GM18498 (cell line): ENCODE measurements at regions not wholly inside any gene's neighbourhood (a gene's known extent, or its start where the extent isn't known, plus 50 kb on each side); places are given as distances from the start of the nearest gene placed in this dataset.

Experiments used
- ATAC-seq: cut with Tn5 transposase; IDR thresholded peaks from one replicate; pipeline ENCODE4 v1.9.1; 2021; ENCODE audit warnings: mild to moderate bottlenecking, moderate library complexity; ENCODE audit not compliant: unreplicated experiment

DNA sequence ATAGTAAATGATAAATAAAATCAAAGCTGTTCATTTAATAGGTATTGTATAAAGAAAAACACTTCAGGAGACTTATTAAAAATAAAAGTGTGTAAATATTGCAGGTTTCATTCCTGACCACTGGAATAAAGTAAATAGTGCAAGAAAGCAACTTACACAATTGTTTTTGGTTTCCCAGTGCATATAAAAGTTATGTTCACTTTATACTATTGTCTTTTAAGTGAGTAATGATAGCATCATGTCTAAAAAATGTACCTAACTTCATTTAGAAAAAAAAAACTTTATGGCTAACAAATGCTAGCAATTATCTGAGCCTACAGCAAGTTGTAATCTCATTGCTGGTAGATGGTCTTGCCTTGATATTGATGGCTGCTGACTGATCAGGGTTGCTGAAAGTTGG lies 726.6 kb upstream of the POU3F2 start:
- no peak for ATAC-seq

DNA sequence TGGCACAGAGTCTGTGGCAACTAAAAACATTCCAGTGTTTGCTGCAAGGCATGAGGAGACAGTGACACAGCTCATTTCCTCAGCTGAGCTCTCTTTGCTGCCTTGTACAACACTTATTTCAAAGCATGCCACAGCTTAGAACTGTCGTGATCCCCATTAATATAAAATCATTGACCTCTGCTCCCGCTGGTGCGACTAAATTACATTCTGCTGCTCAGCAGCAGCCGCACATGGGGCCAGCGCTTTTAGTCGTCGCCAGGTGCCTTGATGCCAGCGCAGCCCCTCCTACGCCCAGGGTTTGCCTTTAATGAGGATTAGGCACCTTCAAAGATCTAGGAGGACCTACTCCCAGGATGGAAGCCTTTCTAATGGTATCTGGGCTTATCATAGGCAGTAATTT lies 717.9 kb upstream of the POU3F2 start:
- no peak for ATAC-seq

DNA sequence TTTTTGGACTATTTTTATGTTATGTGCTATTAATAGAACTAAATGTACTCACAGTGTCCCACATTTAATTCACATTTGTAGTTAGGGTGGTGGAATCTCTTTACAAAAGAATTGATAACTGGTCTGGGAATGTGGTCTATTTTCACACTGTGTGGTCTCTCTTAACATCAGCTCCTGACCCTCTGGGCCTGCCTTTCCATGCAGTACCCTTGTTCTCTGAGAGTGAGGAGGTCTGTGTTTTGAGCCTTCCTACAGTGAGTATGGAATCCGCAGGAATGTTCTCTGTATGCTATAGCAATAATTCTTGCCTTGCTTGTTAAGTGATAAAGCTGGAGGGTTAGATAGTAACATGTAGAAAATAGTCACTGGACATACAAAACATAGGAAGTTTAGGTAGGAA lies 717.3 kb upstream of the POU3F2 start:
- ATAC-seq, result no peak

DNA sequence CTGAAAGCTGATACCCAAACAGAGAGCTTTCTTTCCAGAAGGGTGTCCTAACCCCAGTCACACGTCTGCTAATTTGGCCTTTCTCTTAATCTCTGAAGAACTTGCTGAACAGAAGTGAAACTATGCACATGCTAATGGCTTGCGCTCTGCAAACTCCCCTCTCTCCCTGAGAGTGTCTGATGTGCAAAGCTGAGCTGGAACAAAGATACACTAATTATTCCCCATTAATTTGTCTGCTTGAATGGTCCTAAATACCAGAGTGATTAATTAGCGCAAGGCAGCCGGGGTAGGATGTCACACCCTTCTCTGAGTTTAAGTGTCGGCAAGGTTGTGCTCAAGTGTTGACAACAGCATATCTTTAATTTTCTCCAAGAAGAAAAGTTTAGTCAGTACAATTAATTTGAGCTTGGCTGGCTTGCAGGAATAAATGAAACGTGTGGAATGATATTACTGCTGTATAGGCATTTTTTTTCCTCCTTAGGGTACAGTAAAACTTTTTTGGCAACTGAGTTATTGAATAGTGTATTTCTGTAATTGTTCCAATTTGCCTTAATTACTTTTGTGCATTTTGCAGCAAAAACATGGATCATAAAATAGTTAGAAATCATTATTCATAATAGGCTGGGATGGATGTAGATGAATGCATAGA lies 715.9 kb upstream of the POU3F2 start:
- no peak for ATAC-seq

DNA sequence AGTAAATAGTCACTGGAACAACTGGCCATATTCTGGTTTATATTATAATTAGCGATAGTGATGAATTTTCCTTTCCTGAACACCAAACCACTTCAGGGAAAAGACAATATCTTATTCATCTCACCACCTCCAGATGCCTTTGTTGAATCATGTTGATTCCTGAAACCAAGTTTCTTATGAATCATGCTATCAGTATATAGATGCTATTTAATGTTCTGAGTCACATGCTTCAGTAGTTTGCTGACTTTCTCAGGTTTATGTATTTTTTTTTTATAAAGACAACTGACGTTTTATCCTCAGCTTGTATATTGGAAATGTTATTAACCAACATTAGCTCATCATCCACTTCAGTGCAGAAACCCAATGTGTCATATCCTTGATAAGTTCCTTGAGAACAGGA lies 710.2 kb upstream of the POU3F2 start:
- no peak for ATAC-seq

DNA sequence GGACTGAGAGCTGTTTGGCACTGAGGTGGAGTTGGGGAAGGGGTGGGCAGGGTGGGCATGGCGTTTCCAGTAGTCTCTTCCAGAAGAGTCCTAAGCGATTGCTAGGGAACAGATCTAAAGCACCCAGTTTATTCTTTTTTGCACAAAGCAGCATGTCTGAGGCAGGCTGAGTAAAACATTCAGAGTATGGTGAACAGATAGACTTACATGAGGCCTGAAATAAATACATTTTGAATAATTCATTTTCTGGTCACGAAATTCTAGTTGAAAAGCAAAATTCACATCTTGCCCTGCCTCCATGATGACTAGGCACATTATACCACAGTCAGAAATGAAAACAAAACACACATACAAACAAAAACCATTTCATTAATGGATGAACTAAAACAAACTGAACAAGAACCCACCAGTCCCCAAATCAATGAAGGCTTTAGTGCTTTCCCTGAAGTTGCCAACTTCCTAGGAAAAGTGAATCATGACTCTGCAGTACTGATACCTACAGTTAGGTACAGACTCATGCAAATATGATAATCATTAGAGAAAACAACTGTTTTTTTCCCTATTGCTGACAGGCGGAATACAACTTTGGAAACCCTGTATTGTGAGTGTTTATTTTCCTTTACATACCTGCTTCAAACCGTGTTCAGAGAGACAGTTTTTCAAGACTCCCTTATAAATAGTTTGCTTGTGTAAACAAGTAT lies 702.9 kb upstream of the POU3F2 start:
- no peak for ATAC-seq

DNA sequence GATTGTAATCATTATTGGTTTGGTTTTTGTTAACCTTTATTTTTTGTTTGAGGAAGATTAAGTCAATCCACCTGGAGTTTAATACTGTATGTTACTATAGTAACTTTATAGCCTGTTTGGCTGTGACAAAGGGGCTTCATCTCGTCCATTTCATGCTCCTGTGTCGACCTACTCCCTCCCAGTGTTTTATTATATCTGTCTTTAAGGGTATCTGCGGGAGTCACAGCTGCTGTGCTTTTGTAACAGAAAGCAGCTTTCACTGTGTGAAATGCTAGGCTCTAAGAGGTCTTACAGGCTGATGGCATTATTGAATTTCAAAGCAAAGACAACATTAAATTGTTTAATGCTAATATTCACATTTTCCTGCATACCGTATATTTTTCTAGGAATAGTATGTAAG lies 698.0 kb upstream of the POU3F2 start:
- ATAC-seq, result no peak

DNA sequence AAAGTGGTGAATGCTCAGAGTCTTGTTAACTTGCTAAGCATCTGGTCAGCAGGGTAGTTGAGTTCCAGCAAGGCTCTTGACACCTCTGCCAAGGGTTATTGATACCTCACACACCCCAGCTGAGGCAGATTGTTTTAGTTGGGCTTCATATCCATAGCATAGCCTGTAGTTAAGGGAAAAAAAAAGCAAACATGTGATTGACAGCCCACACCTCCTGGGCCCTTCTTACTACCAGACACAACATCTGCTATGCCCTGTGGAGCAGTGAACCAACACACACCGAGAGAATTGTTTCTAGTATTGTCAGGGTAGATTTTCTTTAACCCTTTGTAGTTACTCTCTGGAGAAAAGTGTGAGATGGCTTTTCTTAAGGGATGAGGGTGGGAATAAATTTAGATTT lies 697.0 kb upstream of the POU3F2 start:
- ATAC-seq, result no peak

DNA sequence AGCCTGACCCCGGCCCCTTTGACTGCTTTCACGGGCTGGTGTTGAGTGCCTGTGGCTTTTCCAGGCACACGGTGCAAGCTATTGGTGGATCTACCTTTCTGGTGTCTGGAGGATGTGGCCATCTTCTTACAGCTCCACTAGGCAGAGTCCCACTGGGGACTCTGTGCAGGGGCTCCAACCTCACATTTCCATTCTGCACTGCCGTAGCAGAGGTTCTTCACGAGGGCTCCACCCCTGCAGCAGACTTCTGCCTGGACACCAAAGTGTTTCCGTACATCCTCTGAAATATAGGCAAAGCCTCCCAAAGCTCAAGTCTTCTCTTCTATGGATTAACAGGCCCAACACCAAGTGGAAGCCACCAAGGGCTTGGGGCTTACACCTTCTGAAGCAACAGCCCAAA lies 691.5 kb upstream of the POU3F2 start:
- ATAC-seq, result no peak

DNA sequence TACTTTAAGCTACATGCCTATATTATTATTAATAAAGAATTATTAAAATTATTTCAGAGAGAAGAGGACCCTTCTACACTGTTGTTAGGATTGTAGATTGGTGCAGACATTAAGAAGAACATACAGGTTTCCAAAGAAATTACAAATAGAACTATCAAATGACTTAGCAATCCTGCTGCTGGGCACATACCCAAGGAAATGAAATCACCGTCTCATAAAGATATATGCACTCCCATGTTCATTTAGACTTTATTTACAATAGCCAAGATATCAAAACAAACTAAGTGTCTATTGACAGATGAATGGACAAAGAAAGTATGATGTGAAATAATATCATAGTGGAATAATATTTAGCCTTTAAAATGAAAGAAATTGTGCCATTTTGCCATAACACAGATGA lies 687.7 kb upstream of the POU3F2 start:
- ATAC-seq, result no peak

DNA sequence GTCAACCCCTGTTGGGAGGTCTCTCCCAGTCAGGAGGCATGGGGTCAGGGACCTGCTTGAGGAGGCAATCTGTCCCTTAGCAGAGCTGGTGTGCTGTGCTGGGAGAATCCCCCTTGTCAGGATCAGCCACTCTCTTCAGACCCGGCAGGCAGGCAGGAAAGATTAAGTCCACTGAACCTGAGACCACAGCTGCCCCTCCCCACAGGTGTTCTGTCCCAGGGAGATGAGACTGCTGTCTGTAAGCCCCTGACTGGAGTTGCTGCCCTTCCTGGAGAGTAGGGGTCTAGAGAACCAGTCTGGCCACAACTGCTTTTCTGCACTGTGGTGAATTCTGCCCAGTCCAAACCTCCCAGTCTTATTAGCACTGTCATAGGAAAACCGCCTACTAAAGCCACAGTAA lies 677.8 kb upstream of the POU3F2 start:
- ATAC-seq, result no peak

DNA sequence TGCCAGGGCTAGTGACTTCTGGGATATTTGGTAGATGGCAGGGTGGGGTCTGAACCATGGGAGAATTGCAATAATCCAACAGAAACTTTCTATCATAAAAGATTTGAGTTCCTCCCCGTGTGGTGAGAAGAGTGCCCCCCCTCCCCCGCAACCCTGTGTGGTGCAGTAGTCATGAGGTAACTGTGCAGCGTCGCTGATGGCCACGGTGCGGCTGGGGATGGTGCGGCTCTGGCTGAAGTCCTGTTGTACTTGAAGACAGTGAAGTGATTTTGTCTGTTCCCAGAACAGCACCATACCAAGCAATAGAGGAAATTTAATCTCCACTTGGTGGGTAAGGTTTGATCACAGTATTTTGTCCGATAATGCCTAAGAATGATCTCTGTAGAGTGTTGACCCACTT lies 654.8 kb upstream of the POU3F2 start:
- no peak for ATAC-seq

DNA sequence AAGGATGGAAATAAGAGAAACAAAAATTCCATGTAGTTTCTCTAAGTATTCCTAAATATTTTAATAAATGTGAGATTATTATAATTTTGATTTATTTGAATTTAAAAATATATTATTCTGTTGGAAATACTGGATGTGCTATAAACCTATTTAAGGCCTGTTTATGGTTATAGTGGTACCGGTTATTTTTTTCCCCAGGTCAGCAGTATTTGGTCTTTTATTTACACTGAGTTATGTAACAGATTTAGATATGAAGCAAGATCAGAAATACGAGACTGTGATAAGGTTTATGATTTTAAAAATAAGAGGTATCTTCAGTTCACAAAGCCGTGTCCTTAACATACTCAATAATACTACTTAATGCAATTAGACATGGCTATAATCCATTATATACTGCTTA lies 634.3 kb upstream of the POU3F2 start:
- no peak for ATAC-seq

DNA sequence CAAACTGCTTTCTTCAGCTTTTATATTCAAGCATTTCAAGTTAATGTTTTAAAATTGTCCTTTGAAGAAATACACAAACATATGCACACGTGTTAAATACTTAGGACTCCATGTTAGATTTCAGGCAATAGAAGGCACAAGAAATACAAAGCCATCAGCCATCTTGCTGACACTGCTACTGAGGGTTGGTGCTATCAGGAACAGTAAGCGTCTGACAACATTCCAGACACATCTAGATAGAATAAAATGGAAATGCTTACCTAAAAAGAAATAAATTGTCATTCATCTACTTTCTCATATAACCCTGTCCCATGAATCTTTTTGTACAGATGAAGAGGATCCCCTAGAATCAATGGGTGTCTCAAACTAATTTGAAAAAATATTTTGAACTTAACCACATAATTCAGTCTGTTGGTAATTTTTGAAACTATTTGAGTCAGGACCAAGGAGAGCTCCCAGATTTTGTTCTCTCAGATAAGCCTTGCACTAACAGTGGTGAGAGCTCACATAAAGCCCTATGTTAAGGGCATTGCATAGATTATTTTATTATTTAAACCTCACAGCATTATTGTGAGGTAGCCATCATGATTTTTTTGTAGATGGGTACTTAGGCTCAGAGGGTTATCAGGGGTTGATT lies 631.1 kb upstream of the POU3F2 start:
- no peak for ATAC-seq

DNA sequence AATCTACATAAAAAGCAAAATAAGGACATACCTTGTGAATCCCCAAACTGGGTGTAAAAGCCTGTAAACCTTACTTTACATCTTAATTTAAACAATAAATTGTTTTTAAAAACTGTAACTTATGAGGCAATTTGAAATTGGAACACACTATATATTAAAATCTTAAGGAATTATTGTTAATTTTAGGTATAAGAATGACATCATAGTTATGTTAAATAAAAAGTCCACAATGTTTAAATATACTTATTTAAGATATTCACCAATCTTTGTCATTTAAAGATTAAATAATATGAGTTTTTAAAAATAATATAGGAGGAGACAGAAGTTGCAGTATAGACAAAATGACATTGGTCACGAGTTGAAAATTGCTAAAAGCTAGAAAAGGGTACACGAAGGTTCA lies 621.9 kb upstream of the POU3F2 start:
- no peak for ATAC-seq

DNA sequence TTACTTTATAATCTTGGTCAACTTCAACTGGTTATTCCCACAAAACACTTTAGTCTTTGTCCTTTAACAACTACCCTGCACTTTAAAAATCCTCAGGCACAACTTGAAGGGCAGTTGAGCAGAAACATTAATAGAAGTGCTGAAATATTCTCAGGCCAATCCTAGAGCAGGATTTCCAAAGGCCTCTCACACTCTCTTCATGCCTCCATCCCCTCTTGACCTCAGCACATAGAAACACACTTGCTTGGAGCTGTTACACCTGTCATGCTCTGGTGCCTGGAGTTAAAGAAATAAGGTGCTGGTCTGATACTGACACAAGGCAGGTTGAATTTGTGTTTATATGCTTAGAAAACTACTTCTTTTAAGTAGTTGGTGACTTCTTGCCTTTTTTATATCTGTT lies 618.8 kb upstream of the POU3F2 start:
- no peak for ATAC-seq

DNA sequence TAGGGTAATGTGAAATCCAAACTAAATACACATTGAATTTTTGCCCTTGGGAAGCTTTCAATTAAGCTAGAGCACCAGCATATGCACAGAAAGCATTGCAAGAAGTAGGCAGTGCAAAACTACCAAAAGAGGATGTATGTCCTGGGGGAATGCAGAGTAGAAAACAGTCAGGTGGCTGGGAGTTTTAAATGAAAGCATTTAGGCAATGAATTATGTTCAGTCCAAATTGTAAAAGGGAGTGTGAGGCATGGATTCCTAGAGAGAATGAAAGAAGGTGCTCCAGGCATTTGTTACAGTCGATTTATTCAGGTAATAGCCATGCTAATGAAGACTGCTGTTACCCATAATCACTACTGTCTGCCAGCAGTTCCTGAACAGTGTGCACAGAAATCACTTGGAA lies 604.1 kb upstream of the POU3F2 start:
- ATAC-seq, result no peak

DNA sequence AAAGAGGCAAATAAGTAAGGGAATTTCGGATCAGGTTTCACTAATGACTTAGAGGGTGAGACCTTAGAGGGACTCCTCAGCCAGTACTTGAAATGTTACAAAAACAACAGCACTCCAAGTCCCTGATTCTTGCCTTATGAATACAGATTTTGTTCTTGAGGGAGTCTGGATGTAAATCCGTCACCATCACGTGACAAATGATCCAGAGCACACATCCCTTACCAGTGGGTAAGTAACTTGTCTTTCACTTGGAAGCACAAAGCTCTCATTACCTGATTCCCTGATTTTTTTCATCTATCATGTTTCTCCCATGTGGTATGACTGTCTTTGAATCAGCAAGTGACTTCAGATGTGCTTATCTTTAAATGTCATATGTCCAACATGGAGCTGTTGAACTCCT lies 595.3 kb upstream of the POU3F2 start:
- no peak for ATAC-seq

DNA sequence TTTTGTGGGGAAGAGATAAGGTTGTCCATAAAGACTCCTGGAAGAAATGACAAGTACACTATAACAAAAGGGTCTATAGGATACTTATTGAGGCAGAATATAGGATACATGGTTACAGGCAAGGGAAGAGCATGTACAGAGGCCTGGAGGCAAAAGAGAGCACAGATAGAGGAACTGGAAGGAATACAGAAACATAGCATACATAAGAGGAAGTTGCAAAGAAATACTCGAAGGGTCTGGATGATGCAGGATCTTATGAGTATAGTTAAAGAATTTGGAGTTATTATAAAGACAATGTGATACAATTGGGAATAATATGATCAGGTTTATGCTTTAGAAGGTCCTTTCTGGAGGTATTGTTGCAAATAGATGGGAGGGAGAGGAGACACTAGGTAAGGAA lies 592.7 kb upstream of the POU3F2 start:
- ATAC-seq, result no peak

DNA sequence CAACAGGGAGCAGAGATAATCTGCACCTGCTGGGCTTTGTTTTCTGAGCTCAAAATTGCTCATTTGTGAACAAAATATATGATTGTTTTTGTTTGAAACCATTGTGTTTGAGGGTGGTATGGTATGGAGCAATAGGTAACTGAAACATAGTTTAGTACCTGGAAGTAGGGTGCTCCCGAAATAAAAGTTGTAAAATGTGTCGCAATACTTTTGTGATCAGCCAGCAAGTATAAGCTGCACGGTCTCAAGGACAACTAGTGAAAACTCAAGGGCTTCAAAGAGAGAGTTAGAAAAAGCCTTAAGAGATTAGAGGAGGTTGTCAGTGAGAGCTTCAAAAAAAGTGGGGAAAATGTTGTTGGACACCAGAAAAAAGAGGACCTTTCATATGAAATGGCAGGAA lies 579.8 kb upstream of the POU3F2 start:
- ATAC-seq, result no peak

DNA sequence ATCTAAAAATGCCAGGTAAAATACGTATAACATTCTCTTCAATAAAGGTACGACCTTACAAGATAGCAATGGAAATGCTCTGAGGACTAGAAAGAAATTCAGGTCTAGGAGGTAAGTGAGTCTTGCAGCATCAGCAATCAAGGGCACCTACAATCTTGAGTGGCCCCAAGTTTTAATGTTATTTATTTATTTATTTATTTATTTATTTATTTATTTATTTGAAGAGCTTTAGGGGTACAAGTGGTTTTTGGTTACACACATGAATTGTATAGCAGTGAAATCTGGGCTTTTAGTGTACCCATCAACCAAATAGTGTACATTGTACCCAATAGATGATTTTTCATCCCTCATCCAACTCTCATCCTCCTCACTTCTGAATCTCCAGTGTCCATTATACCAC lies 574.0 kb upstream of the POU3F2 start:
- no peak for ATAC-seq

DNA sequence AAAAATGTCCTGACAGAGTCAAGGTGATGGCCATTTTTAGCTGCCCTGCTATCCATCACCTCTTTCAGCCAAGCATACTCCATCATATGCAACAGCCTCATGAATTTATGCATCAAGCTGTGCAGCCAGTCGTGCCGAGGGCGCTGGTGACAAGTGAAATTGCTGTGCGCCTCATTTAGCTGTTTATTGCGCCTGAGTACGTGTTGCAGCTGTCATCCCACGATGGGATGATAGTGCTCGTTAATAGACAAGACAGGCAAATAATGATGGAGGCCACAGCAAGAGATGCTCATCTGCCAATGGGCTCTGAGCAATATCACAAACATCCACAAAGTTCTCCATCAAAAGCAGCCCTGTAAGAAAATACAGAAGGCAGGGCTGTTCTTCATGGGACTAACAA lies 562.3 kb upstream of the POU3F2 start:
- ATAC-seq, result no peak

DNA sequence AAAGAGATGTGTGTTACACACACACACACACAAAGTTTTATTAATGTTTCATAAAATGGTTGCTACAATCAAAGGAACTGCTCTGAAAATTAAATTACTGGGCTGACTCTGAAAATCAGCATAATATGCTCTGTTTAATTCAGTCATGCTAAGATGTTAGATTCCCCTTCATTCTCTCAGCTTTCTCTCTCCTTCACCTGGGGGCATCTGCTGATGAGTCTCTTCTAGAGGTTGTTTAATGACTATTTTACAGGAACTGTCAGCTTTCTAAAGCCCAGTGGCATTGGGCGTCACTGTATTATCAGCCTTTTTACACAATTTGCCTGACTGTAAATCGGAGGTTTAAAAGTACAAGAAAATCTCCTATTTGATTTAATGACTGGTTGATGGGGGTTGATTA lies 559.7 kb upstream of the POU3F2 start:
- ATAC-seq, result no peak
